ENCODE measurements at regions not wholly inside any gene's neighbourhood (a gene's known extent, or its start where the extent isn't known, plus 50 kb on each side); places are given as distances from the start of the nearest gene placed in this dataset.
"Not testable (repeated sequence)": the region's sequence is repeated elsewhere in the genome, so short reads cannot be mapped to it uniquely, and the experiment has no call there.

DNA sequence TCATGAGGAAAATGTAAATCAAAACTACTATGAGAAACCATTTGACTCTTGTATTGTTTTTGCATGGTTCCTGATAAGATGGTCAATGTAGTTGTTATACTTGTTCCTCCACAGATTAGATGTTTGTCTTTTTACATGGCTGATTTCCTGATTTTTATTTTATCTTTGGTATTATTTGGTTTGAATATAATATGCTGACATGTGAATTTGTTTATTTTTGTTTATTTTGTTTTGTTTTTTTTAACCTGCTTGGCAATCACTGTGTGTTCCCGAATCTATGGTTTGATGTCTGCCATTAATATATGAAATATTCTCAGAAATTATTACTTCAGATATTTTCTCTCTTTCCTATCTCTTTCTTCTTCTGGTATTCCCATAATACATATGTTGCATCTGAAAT is 899.5 kb upstream of the ADGRB3 start:
- no peak for DNase-seq

DNA sequence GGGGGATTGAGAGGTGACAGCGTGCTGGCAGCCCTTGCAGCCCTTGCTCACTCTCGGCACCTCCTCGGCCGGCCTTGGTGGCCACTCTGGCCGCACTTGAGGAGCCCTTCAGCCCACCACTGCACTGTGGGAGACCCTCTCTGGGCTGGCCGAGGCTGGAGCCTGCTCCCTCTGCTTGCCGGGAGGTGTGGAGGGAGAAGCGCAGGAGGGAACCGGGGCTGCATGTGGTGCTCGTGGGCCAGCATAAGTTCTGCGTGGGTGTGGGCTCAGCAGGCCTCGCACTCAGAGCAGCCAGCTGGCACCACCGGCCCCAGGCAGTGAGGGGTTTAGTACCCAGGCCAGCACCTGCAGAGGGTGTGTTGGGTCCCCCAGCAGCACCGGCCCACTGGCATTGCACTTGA is 912.2 kb upstream of the ADGRB3 start:
- DNase-seq, result no peak

DNA sequence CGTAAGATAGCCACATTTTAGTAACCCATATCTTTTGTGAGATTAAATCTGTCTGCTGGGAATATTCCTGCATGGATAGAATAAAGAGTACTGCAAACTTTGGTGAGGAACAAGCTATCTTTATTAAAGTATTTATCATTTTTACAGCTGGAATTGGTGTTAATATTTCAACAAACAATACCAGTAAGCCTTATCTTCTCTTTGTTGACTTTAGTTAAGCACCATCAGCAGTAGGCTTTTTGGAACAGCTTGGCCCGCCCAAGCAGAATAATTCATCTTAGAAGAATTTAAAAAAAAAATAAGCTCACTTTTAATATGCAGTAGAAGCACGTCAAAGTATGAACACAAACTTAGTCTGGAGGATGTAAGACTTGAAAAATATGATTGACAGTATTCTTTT is 917.8 kb upstream of the ADGRB3 start:
- DNase-seq, result no peak

DNA sequence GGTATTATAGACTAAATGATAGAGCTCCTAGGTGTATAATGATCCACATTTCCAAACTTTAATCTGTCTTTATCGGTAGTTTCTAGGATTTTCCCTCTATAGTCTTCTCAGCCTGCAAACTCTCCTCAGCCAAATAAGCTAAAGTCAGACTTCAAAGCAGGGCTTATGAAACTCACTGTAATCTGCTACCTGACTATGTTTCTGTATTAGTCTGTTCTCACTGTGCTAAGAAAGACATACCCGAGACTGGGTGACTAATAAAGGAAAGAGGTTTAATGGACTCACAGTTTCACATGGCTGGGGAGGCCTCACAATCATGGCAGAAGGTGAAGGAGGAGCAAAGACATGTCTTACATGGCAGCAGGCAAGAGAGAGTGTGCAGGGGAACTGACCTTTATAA is 928.7 kb upstream of the ADGRB3 start:
- DNase-seq, result no peak

DNA sequence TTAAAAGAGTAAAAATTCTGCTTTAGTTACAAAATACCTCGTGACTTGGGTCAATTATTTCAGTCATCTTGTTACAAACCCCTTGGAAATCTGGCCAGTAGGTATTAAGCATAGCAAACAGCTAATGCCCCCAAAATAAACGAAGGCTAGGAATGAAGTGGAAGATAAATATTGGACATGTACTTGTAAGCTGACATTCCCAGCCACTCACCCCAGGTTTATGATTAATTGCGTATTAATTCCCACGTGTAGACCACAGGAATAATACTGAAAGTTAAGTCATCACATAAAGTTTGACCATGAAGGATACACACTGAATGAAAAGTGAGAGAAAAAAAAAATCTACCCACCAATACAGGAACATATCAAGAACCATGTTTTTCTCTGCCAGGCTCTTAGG is 936.5 kb upstream of the ADGRB3 start:
- no peak for DNase-seq

DNA sequence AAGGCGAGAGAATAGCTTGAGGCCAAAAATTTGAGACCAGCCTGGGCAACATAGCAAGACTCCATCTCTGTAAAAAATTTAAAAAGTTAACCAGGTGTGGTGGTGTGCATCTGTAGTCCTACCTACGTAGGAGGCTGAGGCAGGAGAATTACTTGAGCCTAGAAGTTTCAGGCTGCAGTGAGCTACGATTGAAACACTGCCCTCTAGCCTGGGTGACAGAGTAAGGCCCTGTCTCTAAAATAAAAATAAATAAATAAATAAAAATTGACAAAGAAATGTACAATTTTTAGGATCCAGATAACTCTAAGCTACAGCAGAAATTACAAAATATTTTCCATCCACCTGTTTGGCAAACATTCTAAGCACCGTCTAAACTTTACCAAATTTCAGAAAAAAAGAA is 941.0 kb upstream of the ADGRB3 start:
- no peak for DNase-seq

DNA sequence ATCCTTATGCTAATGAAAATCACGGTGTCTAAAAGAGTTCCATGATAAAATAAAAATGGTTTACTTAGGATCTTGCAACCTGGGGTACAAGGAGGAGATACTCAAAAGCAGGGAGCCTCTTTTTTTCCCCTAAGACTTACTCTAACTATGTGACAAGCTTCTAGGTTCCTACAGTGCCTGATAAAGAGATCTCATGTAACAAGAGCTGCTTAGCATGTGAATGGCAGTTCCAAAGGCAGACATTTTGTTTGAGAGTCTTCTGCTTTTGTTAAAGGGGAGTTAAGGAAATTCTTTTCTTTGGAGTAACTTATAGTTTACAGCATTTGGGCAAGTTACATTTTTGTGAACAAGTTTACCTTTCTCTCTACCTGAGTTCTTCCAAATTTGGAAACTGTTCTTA is 945.8 kb upstream of the ADGRB3 start:
- no peak for DNase-seq

DNA sequence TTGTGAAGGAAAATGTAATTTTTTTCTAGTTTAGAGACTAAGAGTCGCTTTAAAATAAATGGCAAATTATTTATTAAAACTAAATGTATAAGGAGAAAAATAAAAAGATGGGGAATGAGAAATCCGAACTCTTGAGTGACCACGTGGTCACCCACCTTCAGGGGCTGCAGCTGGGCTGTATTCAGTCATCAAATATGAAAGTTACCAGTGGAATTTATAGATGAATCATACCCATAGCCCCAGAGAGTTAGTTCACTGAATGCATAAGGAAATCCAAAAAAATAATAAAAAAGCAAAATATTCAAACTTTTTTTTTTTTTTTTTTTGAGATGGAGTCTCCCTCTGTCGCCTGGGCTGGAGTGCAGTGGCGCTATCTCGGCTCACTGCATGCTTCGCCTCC is 947.7 kb upstream of the ADGRB3 start:
- no peak for DNase-seq

DNA sequence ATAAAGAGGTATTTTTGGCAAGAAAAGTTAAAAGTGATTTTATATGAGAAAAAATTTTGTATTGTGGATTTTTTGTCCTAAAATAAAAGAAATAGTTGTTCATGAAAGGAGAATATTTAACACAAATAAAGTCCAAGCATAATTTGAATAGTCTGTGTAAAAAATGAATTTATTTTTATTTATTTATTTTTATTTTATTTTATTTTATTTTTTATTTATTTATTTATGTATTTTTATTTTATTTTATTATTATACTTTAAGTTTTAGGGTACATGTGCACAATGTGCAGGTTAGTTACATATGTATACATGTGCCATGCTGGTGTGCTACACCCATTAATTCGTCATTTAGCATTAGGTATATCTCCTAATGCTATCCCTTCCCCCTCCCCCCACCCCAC is 948.9 kb upstream of the ADGRB3 start:
- DNase-seq, result not testable (repeated sequence)

DNA sequence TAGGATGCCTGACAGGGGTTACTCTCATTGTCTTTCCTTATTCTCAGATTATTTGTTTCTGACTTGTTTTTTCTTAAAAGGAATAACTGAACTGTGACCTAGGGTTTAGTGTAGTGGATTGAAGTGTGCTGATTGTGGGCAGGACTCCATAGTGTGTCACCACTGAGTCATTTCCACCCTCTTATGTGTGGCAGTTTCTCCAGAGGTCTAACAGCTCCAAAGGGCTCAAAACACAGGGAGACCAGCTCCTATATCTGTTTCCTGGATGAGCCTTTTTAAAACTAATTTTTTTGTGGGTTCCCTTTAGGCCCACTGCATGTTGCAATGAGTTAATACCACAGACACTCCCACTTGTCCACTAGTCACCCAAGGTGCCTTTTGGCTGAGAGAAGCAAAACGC is 951.1 kb upstream of the ADGRB3 start:
- DNase-seq, result no peak

DNA sequence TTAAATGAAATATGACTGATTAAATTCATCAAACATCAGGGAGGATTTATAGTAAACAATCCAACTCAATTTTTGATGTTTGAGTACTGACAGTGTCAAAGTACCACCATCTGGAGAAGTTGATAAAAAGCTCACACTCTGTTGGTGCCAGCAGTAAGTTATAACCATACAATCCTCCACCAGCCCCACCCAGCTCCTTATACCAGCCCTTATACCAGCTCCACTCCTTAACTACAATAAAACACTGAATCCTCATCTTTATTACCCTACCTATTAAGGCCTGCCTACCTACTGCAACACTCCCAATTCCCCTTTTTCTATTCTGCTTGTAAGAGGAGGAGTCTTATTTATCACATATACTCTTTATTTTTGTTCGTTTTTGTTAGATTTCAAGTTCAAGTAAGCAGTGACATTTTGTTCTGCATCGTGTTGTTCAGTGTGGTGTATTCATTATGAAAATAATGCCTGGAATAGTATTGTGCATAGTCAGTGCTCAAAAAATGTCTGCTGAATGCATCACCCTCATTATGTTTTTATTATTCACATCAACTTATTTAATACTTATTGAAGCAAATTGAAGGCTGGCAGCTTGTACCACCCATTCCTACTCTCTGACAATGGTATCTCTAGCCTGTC is 954.7 kb upstream of the ADGRB3 start:
- no peak for DNase-seq

DNA sequence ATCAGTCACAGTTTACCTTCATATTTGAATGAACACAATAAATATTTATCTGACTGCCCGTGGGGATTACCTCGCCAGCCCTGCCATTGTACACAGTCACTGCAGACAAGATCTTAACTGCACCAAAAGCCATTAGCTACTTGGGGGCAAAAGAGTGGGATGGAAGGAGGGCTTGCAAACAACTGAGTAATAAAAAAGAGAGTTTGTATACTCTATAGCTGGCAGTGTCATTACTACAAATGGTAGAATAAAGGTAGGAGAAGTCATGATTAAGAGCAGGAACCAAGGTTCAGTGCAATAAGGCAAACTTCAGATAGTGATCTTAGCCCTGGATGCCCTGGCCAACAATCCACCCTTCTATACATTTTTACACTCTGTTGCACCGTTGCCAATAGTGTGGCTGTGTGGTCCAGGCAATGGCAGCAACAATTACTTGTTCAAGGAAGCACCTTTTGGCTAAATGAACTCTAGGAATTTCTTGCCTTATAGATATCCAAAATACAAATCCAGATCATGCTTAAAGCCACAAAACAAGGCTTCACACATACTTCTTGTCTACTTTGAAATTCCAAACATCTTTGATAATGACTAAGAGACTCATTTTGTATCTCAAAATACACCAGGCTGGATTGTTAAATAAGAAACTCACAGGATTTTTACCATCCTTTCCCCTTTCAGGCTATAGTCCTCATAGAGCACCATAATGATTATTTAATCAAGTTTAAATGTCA is 955.4 kb upstream of the ADGRB3 start:
- no peak for DNase-seq

DNA sequence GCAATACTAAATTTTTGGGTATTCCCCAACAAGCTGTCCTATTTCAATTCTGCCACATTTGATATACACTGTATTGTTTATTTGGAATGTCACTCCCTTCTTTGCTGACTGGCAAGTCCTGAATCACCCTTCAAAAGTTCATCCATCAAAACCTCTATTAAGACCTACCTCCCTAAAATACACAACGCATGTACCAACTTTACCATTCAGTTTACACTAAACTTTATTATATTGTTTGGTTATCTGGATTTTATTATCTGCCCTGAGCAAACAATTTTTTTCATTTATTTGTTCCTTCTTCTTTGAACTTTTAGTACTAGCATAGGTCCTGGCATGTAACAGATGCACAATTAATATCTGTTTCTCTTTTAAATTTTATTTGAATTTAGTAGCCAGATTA is 958.2 kb upstream of the ADGRB3 start:
- DNase-seq, result no peak

DNA sequence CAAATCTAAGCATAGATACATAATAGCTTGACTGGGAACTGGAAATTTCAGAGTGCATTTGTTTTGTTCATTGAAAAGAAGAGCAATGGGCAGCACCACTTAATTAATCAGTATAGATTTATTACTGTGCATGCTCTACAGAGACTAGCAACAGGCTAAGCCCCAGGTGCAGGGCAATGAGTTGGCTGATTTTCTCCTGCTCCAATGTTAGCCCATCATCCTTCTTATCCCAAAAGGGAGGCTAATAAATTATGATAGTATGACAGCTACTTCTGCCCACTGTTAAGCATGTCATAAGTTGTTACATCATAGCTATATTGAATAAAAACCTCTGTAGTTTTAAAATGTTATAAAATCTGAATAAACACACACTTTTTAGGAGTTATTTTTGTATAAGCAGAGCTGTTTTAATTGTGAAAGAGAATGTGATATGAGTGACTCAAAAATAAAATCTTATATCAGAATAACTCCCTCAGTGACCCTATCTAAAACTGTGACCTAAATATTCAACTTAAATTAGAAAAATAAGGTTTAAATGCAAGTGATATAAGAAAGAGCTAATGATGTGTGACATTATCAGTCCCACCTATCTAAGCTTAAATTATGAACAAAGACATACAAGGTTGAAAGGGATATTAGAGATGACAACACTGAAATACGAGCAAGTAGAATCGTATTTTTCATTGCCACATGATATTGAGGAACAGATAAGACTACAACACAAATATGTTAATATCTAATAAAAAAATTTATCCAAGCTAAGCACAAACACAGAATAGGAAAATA is 967.3 kb upstream of the ADGRB3 start:
- DNase-seq, result no peak

DNA sequence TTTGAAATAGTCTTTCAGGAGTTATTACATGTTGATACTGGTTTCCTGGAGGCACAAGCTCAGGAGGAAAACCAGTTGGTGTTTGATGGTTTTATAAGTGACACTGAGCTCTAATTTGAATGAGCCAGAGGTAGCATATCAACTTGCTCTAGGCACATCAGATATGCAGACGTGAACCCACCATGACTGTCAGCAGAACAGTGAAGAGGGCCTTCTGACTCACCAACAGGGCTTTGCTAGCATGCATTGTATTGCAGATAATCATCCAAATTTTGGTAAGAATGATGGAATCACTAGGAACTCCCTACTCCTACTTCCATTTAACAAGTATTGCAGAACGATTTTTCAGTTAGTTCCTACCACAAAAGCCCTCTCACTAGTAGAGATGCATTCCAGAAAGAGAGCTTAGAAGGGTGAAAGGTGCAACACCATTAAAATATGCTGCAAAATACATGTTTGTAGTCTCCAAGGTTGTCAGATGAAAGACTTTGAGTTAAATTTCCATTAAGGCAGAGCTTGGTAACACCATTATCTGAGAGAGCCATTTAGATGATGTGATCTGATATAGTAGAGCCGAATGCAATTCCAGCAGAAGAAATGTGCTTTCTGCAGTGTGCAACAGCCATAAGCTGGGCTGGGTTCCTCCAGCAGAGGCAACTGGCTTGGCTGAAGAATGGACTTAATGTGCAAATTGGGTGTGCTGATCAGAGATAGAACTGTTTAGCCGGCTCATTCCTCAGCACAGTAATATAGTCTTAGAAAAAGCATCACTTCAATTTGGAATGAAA is 968.7 kb upstream of the ADGRB3 start:
- no peak for DNase-seq

DNA sequence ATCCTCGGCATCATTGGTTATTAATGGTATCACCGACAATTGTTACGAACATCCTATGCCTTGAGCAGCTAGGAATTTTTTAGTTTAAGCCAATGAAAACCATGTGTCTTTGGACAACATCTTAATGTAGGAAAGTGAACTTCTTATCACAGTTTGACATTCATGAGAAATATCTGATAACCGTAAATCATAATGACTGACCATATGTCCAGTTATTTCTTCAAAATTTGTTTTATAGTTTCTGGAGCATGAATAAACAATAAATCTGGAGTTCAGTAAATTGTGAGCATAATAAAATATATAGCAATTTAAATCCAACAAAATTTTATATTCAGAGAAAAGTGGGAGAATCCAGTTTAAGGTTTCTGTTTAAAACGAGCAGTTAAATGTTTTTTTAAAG is 970.1 kb upstream of the ADGRB3 start:
- no peak for DNase-seq

DNA sequence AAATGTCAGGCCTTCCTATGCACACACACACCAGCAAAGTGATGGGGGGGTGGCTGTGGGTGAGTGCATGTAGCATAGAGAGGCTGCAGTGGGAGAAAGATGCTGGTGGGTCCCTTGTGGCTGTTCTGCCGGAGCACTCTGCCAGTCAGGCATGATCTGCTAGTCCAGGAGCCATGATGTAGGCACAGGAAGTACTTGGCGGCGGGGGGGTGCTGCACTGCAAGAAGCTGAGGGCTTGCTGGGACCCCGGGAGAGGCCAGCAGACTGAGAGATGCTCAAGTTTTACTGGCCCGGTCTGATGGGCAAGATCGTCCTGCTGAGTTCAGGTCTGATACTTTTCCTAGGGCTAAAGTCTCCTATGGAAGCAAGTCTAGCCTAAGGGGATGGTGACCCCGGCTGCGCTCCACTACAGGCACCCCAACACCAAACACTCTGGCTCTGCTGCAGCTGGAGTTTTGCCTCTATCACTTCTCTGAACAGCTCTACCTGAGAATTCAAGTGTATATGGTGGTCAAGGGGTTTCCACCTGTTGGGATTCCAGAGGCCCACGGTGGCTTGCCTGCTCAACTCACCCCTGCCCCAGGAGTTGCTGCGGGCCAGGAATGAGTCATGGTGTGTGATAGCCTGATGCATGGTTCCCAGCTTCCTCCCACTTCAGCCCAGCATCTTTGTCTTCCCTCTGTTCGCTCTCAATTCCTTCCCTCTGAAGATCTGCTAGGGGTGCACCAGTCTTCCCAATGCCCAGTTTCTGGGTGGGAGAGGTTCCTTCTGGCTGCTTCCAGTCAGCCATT is 971.8 kb upstream of the ADGRB3 start:
- no peak for DNase-seq

DNA sequence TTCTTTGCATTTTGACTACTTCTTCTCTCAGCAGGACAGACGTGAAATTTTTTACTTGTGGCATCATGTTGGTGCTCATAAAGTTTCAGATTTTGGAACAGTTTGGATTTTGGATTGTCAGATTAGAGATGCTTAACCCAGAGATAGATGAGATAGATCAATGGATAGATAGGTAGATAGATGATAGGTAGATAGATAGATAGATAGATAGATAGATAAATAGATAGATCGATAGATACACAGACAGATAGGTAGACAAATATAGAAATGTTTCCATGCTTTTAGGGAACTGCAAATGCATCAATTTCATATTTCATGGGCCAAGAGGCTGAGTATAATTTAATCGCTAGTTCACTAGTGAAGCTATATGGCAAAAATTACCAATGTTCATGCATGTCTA is 981.5 kb upstream of the ADGRB3 start:
- no peak for DNase-seq

DNA sequence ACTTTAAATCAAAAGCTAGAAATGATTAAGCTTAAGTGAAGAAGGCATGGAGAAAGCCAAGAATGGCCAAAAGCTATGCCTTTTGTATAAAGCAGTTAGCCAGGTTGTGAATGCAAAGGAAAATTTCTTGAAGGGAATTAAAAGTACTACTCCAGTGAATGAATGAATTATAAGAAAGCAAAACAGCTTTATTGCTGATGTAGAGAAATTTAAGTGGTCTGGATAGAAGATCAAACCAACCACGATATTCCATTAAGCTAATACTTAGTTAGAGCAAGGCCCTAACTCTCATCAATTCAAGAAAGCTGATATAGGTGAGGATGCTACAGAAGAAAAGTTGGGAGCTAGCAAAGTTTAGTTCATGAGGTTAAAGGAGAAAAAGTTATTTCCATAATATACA is 988.5 kb upstream of the ADGRB3 start:
- no peak for DNase-seq

DNA sequence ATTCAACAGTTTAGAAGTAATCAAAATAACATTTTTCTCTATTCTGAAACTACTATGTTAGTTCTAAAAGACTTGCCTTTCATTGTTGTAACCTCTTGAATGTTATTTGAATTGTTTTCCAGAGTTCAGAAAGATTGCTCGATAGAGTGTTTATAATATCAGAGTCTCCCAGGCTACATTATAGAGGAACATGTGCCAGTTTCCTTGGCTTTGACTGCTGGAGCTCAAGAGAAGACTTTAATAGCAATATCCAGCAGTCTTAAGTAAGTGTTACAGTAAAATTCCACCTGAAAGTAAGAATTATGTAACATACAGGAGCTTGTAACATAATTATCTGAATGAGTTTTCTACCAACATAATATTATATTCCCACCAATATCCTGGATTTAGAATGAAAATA is 991.8 kb upstream of the ADGRB3 start:
- no peak for DNase-seq

DNA sequence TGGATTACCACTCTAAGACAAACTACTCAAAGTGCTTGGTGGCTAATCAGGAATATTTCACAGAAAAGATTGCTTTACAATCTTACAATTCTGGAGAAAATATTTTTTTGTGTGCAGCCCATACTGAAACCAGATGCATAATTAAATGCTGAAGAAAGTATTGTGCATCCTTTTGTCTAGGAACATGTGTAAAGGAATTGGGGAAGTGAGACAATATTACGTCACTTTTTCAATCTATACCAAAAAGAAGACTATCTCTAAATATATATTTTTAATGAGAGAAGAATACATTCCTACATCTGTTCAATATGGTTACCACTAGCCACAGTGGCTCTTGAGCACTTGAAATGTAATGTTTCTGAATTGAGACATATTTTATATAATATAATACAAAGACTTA is 992.5 kb upstream of the ADGRB3 start:
- DNase-seq, result no peak

DNA sequence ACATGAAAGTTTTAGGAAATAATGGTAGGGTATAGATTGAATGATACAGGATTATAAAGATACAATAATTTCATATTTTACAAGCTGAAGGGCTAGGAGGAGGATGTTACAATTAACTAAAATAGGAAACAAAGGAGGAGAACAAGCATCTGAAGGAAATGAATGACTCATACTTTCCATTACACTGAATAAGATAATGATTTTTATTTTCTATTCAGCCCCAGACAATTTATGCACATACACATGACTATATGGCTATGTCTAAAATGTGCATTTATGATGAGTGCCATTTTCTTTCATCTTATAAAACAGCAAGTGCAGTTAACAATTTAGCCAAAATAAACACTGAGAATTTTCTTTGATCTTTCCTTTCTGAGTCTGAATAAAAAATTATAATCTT is 994.6 kb upstream of the ADGRB3 start:
- DNase-seq, result no peak

DNA sequence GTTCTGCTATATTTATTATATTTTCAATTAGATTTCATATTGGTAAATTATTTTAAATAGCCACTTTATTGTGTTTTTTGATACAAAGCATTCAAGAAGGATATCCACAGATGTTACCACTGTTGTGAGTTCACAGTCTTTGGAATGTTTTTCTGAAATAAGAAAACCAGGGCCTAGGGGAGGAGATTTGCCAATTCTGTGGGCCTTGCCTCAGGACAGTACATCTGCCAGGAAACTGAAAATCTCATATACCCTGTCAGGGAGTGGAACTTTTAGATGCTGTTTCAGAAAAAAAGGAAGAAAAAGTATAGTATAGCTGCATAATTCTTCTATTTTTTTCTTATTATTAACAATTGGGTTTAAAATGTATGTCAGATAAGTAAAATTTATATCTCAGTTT is 995.9 kb upstream of the ADGRB3 start:
- DNase-seq, result no peak
